ENCODE measurements at regions not wholly inside any gene's neighbourhood (a gene's known extent, or its start where the extent isn't known, plus 50 kb on each side); places are given as distances from the start of the nearest gene placed in this dataset.

- H3K4me3 ChIP-seq (ENCODE audit: low read depth, poor library complexity, severe bottlenecking): no peak overlapping the region
- intact Hi-C loops (cut with DNase I; ENCODE audit: low total_unique reads): no loop called here
- WGBS, 2 donors: 63 to 73% methylated on average over 6 of the region's 6 CpGs
- DNase-seq (ENCODE audit: low spot score in 2 of 2): no peak
- TF ChIP-seq, protein P1, sequence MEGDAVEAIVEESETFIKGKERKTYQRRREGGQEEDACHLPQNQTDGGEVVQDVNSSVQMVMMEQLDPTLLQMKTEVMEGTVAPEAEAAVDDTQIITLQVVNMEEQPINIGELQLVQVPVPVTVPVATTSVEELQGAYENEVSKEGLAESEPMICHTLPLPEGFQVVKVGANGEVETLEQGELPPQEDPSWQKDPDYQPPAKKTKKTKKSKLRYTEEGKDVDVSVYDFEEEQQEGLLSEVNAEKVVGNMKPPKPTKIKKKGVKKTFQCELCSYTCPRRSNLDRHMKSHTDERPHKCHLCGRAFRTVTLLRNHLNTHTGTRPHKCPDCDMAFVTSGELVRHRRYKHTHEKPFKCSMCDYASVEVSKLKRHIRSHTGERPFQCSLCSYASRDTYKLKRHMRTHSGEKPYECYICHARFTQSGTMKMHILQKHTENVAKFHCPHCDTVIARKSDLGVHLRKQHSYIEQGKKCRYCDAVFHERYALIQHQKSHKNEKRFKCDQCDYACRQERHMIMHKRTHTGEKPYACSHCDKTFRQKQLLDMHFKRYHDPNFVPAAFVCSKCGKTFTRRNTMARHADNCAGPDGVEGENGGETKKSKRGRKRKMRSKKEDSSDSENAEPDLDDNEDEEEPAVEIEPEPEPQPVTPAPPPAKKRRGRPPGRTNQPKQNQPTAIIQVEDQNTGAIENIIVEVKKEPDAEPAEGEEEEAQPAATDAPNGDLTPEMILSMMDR (IDR thresholded peaks at IDR 0.05): no peak
- TF ChIP-seq POLR2A (IDR thresholded peaks at IDR 0.05): no peak
These were observed 118.5 kb downstream of the RAB11FIP2 start for GRCh38 chr10:117928281-117928680.

- TF ChIP-seq POLR2A (IDR thresholded peaks at IDR 0.05): no peak
- TF ChIP-seq, protein P1 (IDR thresholded peaks at IDR 0.05): no peak
- intact Hi-C loops (cut with DNase I; ENCODE audit: low total_unique reads): no loop called here
- 43 to 44% methylated on average over 6 of the region's 6 CpGs for whole genome bisulfite sequencing, 2 donors
- no peak for DNase-seq (ENCODE audit: low spot score in 2 of 2)
- no peak overlapping the region for H3K4me3 ChIP-seq (ENCODE audit: low read depth, poor library complexity, severe bottlenecking)
These were observed 118.0 kb downstream of the RAB11FIP2 start for GRCh38 chr10:117928741-117929140.

DNA sequence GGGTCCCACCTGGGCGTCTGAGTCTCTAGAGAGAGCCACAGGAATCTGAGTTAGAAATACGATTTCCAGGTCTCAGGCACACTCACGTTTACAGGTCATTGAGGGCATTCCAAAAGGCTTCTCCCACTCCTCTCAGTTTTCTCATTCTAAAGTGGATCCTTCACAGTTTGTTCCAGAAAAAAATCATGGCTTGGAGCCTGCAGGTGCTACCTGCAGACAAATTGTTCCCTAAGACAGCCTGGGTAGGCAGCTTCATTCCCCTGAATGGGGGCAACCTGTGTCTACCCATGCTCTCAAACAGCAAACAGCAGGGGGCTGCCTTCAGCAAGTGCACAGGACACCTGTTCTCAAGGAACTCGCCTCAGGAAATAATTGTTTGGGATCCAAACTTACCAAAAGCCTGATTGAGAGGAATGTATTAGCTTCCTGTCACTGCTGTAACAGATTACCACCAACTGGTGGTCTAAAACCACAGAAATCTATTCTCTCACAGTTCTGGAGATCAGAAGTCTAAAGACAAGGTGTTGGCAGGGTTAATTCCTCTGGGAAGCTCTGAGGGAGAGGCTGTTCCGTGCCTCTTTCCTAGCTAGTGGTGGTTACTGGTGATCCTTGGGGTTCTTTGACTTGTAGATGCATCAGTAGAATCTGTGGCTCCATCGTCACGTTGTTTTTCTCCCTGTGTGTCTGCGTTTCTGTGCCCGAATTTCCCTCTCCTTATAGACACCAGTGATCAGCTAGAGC, 117.2 kb downstream of the RAB11FIP2 start:
- intact Hi-C loops (cut with DNase I; ENCODE audit: low total_unique reads): no loop called here
- WGBS, 2 donors: 67 to 73% methylated on average over 9 of the region's 9 CpGs
- no peak for DNase-seq (ENCODE audit: low spot score in 2 of 2)
- no peak overlapping the region for H3K4me3 ChIP-seq (ENCODE audit: low read depth, poor library complexity, severe bottlenecking)
- no peak for TF ChIP-seq POLR2A (IDR thresholded peaks at IDR 0.05)

- no peak for DNase-seq (ENCODE audit: low spot score in 2 of 2)
- TF ChIP-seq POLR2A (IDR thresholded peaks at IDR 0.05): no peak
- TF ChIP-seq, protein P1 (IDR thresholded peaks at IDR 0.05): no peak
- 82 to 92% methylated on average over 2 of the region's 2 CpGs for WGBS, 2 donors
These were observed 115.7 kb downstream of the RAB11FIP2 start for GRCh38 chr10:117931078-117931477.

DNA sequence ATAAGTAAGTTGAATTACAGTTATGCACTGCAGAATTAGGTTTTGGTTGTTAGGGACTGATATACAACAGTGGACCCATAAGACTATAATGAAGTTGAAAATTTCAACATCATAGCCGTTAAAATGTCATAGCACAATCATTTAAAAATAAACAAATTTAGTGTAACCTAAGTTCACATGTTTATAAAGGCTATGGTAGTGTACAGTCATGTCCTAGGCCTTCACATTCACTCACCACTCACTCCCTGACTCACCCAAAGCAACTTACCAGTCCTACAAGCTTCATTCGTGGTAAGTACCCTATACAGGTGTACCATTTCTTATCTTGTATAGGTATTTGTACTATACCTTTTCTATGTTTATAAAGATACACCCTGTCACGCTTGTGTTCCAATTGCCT, 113.7 kb downstream of the RAB11FIP2 start:
- TF ChIP-seq, protein P1 (IDR thresholded peaks at IDR 0.05): no peak
- no peak for TF ChIP-seq POLR2A (IDR thresholded peaks at IDR 0.05)
- no peak overlapping the region for H3K4me3 ChIP-seq (ENCODE audit: low read depth, poor library complexity, severe bottlenecking)
- no peak for DNase-seq (ENCODE audit: low spot score in 2 of 2)
- 85 to 87% methylated on average over 3 of the region's 3 CpGs for WGBS, 2 donors
- intact Hi-C loops (cut with DNase I; ENCODE audit: low total_unique reads): no loop called here

More at GRCh38 chr10:117931078-117931477, 115.7 kb downstream of the RAB11FIP2 start:
- no peak overlapping the region for H3K4me3 ChIP-seq (ENCODE audit: low read depth, poor library complexity, severe bottlenecking)
- intact Hi-C loops (cut with DNase I; ENCODE audit: low total_unique reads): no loop called here

GRCh38 chr10:117934477-117934876, 112.3 kb downstream of the RAB11FIP2 start:
- H3K4me3 ChIP-seq (ENCODE audit: low read depth, poor library complexity, severe bottlenecking): no peak overlapping the region
- no peak for TF ChIP-seq POLR2A (IDR thresholded peaks at IDR 0.05)
- no peak for DNase-seq (ENCODE audit: low spot score in 2 of 2)
- intact Hi-C loops (cut with DNase I; ENCODE audit: low total_unique reads): no loop called here
- WGBS, 2 donors: 90 to 98% methylated on average over 3 of the region's 3 CpGs

DNA sequence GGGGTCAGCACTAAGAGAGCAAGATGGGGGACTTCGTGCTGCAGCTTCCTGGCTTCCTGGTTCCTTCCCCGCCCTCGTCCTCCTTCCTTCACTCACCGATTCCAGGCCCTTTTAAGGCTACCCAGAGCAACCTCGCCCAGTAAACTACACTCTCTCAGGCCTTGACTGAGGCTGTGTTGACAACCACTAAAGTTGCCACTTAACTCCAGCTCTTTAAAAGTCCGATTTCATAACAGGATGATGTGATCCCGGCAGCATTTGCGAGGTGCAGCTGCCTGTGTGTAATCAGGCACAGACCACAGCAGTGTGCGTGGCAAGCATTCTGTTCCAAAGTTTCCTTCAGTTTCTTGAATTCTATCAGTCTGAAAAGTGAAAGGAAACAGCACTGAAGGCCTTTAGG, 110.6 kb downstream of the RAB11FIP2 start:
- 54 to 64% methylated on average over 9 of the region's 9 CpGs for WGBS, 2 donors
- peak; percentile 25 to 85 for DNase-seq (ENCODE audit: low spot score in 2 of 2)
- no peak overlapping the region for H3K4me3 ChIP-seq (ENCODE audit: low read depth, poor library complexity, severe bottlenecking)
- TF ChIP-seq POLR2A (IDR thresholded peaks at IDR 0.05): no peak
- TF ChIP-seq, protein P1 (IDR thresholded peaks at IDR 0.05): no peak
- intact Hi-C loops (cut with DNase I; ENCODE audit: low total_unique reads): no loop called here

Data from lower leg skin (tissue), 4 donors.